ENCODE measurements at regions not wholly inside any gene's neighbourhood (a gene's known extent, or its start where the extent isn't known, plus 50 kb on each side); places are given as distances from the start of the nearest gene placed in this dataset.
A peak's percentile ranks its signal among the peaks of the same experiment; 100 is the strongest.

GRCh38 chr13:104847922-104848321 lies 1687.5 kb downstream of the EFNB2 start:
- no peak for DNase-seq (ENCODE audit: low spot score)

GRCh38 chr13:104843401-104843800 lies 1692.1 kb downstream of the EFNB2 start:
- DNase-seq (ENCODE audit: low spot score): no peak

DNA sequence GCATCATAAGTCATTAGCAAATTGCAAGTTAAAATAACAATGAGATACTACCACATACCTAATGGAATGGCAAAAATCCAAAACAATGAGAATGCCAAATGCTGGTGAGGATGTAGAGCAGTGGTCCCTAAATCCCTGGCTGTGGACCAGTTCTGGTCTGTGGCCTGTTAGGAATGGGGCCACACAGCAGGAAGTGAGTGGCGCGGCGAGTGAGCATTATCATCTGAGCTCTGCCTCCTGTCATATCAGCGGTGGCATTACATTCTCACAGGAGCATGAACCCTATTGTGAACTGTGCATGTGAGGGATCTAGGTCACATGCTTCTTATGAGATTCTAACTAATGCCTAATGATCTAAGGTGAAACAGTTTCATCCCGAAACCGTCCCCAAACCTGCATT lies 1694.4 kb downstream of the EFNB2 start:
- no peak for DNase-seq (ENCODE audit: low spot score)

DNA sequence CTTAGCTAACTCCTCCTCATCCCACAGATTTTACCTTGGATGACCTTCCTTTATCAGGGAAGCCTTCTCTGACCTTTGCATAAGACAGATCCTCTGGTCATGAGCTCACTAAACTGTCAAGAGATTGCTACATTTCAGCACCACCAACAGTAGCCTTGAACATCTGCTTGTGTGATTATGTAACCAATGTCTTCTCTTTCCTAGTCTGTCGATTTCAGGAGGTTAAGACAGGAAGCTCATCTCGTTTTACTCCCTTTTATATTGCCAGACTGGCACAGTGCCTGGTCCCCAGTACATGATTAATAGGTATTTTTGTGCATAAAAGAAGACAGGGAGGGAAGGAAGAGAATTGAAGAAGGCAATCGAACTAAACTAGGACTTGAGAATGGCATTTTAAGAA lies 1697.7 kb downstream of the EFNB2 start:
- DNase-seq (ENCODE audit: low spot score): no peak

DNA sequence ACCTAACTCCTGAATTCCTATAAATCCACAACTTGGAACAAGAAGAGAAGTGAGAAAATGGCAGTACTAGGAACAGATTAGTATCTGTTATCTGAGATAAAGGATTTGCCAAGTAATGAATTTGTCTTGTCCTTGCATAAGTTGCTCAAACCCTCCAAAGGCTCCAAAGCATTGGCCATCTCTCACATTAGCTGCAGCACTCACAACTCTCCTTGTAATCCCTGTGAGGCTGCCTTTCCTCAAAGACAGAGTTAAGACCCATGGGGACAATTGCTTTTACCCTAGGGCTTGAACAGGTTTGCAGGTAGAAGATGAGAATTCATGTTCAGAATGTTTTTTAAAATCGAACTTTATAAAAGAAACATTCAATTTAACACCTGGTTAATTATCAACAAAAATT lies 1702.2 kb downstream of the EFNB2 start:
- DNase-seq (ENCODE audit: low spot score): no peak

GRCh38 chr13:104832231-104832630 lies 1703.2 kb downstream of the EFNB2 start:
- DNase-seq (ENCODE audit: low spot score): no peak

DNA sequence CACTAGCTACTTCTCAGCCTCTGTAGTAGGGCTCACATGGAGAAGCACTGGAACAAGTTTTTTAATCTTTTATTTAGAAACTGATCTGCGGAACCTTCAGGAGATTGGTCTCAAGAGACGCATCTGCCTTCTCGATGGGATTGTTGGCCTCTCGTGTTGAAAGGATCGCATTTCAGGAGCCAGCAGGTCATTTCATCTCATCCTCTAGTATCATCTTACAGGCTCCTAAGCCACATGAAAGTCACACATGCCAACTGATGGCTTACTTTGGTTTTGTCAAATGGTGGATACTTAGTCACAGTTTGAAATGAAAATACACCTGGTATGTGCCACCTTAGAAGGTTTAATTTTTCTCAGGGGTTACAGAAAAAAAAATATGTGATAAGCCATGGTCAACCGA lies 1703.6 kb downstream of the EFNB2 start:
- no peak for DNase-seq (ENCODE audit: low spot score)

DNA sequence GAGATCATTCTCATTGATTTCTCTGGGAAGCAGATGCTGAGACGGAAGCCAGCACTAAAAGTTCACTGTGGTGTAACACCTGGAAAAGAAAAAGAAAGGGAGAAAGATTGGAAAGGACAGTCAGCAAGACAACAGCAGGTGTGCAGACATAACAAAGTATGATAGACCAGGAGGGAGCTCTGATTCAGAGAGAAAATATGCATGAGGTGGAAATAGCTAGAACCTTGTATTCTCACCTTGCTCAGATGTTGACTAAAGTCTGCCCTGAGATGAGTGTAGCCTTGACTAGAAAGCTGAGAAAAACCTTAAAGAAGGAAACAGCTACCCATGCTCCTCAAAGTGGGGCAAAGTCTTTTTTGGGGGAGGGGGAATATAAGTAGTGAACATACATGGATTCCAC lies 1711.8 kb downstream of the EFNB2 start:
- DNase-seq (ENCODE audit: low spot score): no peak

DNA sequence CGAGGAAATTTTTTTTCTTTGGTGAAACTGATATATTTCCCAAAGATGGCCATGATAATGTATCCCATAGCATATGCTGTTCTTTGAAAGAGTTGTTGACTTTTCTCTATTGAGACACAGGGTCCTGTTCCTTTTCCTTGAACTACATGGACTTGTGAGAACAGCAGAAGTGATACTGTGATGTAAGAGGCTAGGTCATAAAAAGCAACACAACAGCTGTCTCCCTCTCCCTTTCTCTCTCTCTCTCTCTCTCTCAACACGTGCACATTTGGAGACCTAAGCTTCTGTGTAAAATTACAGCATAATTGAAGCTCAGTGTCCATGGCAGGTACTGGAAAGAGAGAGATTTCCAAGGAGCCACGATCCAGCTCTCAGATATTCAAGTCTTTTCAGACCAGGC lies 1712.4 kb downstream of the EFNB2 start:
- no peak for DNase-seq (ENCODE audit: low spot score)

DNA sequence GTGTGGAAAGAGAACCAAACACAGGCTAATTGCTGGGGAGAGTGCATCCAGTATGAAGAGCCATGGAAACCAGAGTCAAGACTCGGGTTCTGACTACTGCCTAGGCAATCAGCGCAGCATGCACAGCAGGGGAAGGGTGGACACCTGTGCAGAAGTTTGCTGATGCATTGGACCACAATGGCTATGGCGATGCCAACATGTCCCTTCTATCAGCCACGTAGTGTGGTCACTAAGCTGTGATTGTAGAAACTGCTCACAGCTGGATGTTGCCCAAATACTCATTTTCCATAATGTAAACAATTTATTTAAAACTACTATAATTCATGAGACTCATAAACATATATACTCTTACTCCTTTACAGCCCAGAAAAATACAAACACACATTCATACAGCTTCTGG lies 1718.2 kb downstream of the EFNB2 start:
- no peak for DNase-seq (ENCODE audit: low spot score)

DNA sequence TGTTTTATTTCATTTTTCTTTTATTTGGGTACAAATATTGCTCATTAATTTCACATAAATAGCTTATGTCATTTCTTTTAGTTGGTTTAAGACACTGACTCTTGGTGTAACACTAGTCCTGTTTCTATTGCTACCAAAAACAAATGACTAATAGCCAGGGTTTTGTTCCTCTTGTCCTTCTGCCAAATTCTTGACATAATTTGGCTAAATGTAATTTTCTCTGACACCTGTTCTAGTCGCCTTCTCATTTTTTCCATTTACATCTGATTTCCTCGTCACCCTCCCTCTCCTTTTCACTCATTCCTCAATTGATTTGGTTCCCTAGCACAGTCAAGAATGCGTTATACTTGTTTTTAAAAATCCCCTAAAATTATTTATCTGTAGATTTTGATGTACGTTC lies 1718.7 kb downstream of the EFNB2 start:
- no peak for DNase-seq (ENCODE audit: low spot score)

GRCh38 chr13:104810242-104810641 lies 1725.2 kb downstream of the EFNB2 start:
- no peak for DNase-seq (ENCODE audit: low spot score)

- no peak for DNase-seq (ENCODE audit: low spot score)
Measured at GRCh38 chr13:104809483-104809882, 1726.0 kb downstream of the EFNB2 start.

DNA sequence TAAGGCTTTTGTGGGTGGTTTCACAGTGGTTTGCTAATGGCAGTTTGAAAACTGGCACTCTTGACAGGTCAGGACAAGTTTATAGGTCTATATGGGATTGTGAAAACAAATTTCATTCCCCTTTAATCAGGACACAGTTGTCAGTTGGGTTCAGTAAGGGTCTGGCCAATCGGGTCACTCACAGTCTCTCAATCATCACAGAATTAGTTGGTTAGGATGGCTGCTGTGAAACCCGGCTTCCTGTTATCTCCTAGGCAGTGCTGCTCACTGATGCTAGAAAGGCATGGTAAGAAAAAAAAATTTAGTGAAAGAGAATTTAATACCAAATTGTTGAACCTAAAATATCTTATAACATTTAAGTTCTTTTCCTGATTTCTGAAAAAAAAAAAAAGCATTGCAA lies 1730.1 kb downstream of the EFNB2 start:
- no peak for DNase-seq (ENCODE audit: low spot score)

GRCh38 chr13:104799152-104799551 lies 1732.9 kb upstream of the SLC10A2 start:
- no peak for DNase-seq (ENCODE audit: low spot score)

GRCh38 chr13:104798486-104798885 lies 1732.3 kb upstream of the SLC10A2 start:
- no peak for DNase-seq (ENCODE audit: low spot score)

DNA sequence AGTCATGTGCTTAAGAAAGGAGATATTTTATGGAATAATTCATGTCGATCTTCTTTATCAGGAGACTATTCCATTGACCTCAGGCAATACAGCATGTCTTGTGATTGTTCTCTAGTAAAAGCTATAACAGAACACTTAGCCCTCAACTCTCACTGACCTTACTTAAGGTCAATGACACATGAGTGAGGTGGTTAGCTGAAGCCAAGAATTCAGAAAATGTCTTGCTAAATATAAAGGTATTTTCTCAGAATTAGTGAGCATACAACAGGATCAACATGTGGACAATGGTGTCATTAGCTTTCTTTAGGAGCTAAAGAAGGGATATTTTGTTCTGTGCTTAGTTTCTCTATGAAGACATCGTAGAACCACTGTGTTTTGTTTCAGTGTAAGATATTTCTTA lies 1730.4 kb upstream of the SLC10A2 start:
- DNase-seq (ENCODE audit: low spot score): no peak

DNA sequence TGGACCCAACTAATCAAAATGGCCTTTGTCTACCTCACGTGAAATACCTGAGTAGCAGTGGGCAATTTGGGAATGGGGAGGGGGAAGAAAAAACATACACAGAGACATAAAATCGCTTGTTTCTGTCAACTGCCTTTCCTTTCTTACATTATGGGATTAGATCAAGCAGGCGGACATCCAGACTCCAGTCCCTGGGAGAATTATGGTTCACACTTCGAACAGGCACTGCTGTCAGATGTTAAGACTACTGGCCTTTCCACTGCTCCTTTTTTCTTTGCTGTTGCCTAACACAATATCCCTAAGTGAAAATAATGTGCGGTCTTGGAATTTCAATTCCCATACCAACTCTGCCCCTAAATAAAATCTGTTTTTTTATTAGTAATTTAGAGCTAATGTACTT lies 1719.7 kb upstream of the SLC10A2 start:
- no peak for DNase-seq (ENCODE audit: low spot score)

DNA sequence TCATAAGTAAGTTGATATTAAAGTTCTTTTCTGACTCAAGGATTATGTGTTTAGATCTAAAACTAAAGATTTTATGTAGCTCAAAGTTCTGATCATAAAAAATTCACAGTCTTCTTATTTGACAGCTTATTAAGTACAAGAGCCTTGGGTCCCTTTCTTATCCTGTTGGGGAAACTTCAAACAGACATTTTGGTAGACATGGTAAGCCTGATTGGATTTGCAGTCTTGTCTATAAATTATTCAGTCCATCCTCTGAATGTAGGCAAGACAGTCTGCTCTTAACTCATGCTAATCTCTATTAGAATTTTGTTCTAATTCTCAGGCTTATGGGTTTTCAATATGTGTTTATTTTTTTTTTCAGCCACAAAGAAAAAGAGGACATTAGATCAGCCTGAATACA lies 1718.7 kb upstream of the SLC10A2 start:
- no peak for DNase-seq (ENCODE audit: low spot score)

DNA sequence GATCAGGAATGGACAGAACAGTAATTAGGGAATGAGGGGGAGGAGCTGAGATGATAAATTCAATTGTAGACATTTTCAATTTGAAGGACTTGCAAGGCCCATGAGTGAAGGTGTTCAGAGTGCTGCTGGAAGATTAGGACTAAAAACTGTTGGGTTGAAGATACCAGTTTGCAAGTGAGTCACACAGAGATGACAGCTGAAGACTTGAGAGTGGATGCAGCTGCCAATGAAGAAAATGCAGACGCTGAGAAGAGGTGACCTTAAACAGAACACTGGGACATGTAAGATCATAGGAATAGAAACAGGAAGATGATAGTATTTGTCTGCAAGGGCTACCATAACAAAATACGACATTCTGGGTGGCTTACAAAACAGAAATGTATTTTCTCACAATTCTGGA lies 1716.5 kb upstream of the SLC10A2 start:
- DNase-seq (ENCODE audit: low spot score): no peak

GRCh38 chr13:104779311-104779993 lies 1713.2 kb upstream of the SLC10A2 start:
- DNase-seq (ENCODE audit: low spot score): peak; percentile 5

DNA sequence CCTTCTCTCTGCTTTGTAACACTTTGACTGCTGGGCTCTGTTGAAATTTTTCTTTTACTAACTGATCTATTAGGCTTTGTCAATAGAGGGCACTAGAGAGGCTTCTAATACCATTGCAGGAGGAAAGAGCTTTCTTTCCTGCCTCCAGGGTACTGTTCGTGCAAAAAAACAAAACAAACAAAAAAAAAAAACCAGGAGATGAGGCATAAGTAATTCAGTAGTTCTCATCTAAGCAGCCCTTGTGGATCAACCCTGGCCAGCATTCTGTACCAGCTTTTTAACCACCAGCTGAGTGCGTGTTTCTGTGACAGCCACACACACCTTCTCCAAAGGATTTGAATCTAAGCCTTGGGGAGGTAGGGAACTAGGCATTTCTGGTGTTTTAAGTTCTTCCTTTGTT lies 1707.6 kb upstream of the SLC10A2 start:
- DNase-seq (ENCODE audit: low spot score): peak; percentile 28

GRCh38 chr13:104769545-104769944 lies 1703.3 kb upstream of the SLC10A2 start:
- DNase-seq (ENCODE audit: low spot score): no peak

DNA sequence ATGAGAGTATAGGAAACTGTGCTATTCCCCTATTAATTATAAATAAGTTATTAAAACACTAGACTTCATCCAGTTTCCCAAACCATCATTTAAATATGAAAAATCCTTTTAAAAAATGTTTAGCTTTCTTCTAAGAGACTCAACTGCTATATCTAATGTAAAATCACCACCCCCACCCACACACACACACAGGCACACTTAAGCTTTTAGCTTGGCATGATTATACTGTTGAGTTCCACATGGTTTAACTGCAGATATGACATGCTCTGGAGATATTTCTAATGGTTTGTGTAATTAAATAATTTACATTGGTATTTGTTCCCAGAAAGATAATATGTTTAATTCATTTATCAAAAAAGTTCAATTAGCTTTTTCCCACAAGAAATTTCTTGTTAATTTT lies 1700.1 kb upstream of the SLC10A2 start:
- DNase-seq (ENCODE audit: low spot score): no peak

DNA sequence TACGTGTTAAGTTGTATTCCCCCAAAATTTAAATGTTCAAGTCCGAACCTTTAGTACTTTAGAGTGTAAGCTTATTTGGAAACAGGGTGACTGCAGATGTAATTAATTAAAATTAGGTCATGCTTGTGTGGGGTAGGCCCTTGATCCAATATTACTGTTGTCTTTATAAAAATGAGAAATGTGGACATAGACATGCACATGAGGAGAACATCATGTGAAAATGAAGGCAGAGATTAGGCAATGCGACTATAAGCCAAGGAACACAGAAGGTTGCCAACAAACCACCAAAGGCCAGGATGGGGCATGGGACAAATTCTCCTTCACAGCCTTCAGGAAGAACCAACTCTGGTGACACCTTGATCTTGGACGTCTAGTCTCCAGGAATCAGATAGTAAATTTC lies 1698.4 kb upstream of the SLC10A2 start:
- no peak for DNase-seq (ENCODE audit: low spot score)

Data from AG08395 (cell line).